Smooth muscle cell (in vitro differentiated cells): ENCODE measurements at regions not wholly inside any gene's neighbourhood (a gene's known extent, or its start where the extent isn't known, plus 50 kb on each side); places are given as distances from the start of the nearest gene placed in this dataset.

Experiments used
- DNase-seq: peaks from one replicate; lab custom pipeline; 2025; ENCODE audit not compliant: unreplicated experiment; lab: John Stamatoyannopoulos, UW
- H2AFZ ChIP-seq: fragments of 200-600 bp; sonication (generic); 2 replicates; pipeline ENCODE4 v1.6.0; 2016; ENCODE audit warnings: antibody characterized with exemption, low read depth, mild to moderate bottlenecking
- H3F3A ChIP-seq: fragments of 200-600 bp; sonication (generic); 2 replicates; pipeline ENCODE4 v1.6.0; 2017; ENCODE audit warnings: antibody characterized with exemption, low read depth
- H3K27ac ChIP-seq: fragments of 200-600 bp; sonication (generic); 2 replicates; pipeline ENCODE4 v1.5.1; 2016; ENCODE audit warnings: low read depth, mild to moderate bottlenecking
- H3K27me3 ChIP-seq: fragments of 200-600 bp; sonication (generic); 2 replicates; pipeline ENCODE4 v1.6.1; 2016; ENCODE audit warnings: low read depth, mild to moderate bottlenecking
- H3K36me3 ChIP-seq: fragments of 200-600 bp; sonication (generic); 2 replicates; pipeline ENCODE4 v1.5.1; 2016; ENCODE audit warnings: low read depth
- H3K4me1 ChIP-seq: fragments of 200-600 bp; sonication (generic); 2 replicates; pipeline ENCODE4 v1.5.1; 2016; ENCODE audit warnings: low read depth
- H3K4me2 ChIP-seq: fragments of 200-600 bp; sonication (generic); 2 replicates; pipeline ENCODE4 v1.6.0; 2016; ENCODE audit warnings: mild to moderate bottlenecking
- H3K4me3 ChIP-seq: fragments of 200-600 bp; sonication (generic); 2 replicates; pipeline ENCODE4 v1.5.1; 2016; ENCODE audit warnings: mild to moderate bottlenecking
- H3K79me2 ChIP-seq: fragments of 200-600 bp; sonication (generic); 2 replicates; pipeline ENCODE4 v1.6.0; 2016; ENCODE audit warnings: low read depth, mild to moderate bottlenecking
- H3K9ac ChIP-seq: fragments of 200-600 bp; sonication (generic); 2 replicates; pipeline ENCODE4 v1.6.0; 2016; ENCODE audit warnings: low read depth
- H3K9me3 ChIP-seq: fragments of 200-600 bp; sonication (generic); replicated peaks from 2 replicates; pipeline ENCODE4 v1.5.1; 2016; ENCODE audit warnings: low read depth
- H4K20me1 ChIP-seq: fragments of 200-600 bp; sonication (generic); 2 replicates; pipeline ENCODE4 v1.6.0; 2016; ENCODE audit warnings: low read depth
- WGBS: methylation state at CpG from one replicate; pipeline ENCODE4 v1.1.7; 2016; ENCODE audit warnings: low lambda C conversion rate; 5-methylcytosine and 5-hydroxymethylcytosine counted together
- TF ChIP-seq, protein P1 (sequence below): fragments of 200-600 bp; sonication (generic); IDR thresholded peaks from 2 replicates; pipeline ENCODE4 v1.5.1; 2017; ENCODE audit warnings: borderline replicate concordance, mild to moderate bottlenecking, antibody characterized with exemption; ENCODE audit not compliant: insufficient read depth, poor library complexity, severe bottlenecking

- Histone ChIP-seq H3K36me3 (no peaks in the 10 kb centered on the region), H3K79me2 (no peaks in the 10 kb centered on the region), H3K4me2 (no peak overlapping the region), H3K9ac (no peak overlapping the region), H3K4me1 (no peaks in the 10 kb centered on the region), H3K27ac (no peak overlapping the region), H2AFZ (no peak overlapping the region), H4K20me1 (no peaks in the 10 kb centered on the region), H3K4me3 (no peak overlapping the region), H3K9me3 (no peaks in the 10 kb centered on the region), H3K27me3 (no peaks in the 10 kb centered on the region), H3F3A (no peaks in the 10 kb centered on the region)
- TF ChIP-seq, protein P1, sequence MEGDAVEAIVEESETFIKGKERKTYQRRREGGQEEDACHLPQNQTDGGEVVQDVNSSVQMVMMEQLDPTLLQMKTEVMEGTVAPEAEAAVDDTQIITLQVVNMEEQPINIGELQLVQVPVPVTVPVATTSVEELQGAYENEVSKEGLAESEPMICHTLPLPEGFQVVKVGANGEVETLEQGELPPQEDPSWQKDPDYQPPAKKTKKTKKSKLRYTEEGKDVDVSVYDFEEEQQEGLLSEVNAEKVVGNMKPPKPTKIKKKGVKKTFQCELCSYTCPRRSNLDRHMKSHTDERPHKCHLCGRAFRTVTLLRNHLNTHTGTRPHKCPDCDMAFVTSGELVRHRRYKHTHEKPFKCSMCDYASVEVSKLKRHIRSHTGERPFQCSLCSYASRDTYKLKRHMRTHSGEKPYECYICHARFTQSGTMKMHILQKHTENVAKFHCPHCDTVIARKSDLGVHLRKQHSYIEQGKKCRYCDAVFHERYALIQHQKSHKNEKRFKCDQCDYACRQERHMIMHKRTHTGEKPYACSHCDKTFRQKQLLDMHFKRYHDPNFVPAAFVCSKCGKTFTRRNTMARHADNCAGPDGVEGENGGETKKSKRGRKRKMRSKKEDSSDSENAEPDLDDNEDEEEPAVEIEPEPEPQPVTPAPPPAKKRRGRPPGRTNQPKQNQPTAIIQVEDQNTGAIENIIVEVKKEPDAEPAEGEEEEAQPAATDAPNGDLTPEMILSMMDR = no peak
- WGBS = 84% methylated on average over 1 of the region's 1 CpG
- DNase-seq = no peak
These were observed 442.6 kb upstream of the ADGRL2 start for GRCh38 chr1:81358151-81358550.

- no peak for DNase-seq
- H3F3A ChIP-seq = no peaks in the 10 kb centered on the region
- H3K9me3 ChIP-seq = no peaks in the 10 kb centered on the region
- WGBS = 94% methylated on average over 5 of the region's 5 CpGs
- no peak overlapping the region for H3K4me3 ChIP-seq
- H2AFZ ChIP-seq = no peak overlapping the region
- H3K9ac ChIP-seq = no peak overlapping the region
- no peaks in the 10 kb centered on the region for H4K20me1 ChIP-seq
- no peaks in the 10 kb centered on the region for H3K27me3 ChIP-seq
- H3K4me2 ChIP-seq = no peak overlapping the region
- no peak overlapping the region for H3K27ac ChIP-seq
- peaks cover 4% of the 10 kb centered on the region for H3K4me1 ChIP-seq
- TF ChIP-seq, protein P1 = no peak
- H3K79me2 ChIP-seq = no peaks in the 10 kb centered on the region
- no peaks in the 10 kb centered on the region for H3K36me3 ChIP-seq
These were observed 448.9 kb upstream of the ADGRL2 start for GRCh38 chr1:81351864-81352263.

GRCh38 chr1:81349194-81349965 is 451.4 kb upstream of the ADGRL2 start:
- Histone ChIP-seq H3K4me3 (no peak overlapping the region), H4K20me1 (no peaks in the 10 kb centered on the region), H3K4me1 (peaks cover 4% of the 10 kb centered on the region), H3K27me3 (no peaks in the 10 kb centered on the region), H3F3A (no peaks in the 10 kb centered on the region), H3K4me2 (no peak overlapping the region), H3K36me3 (no peaks in the 10 kb centered on the region), H3K9ac (no peak overlapping the region), H3K9me3 (no peaks in the 10 kb centered on the region), H3K27ac (no peak overlapping the region), H2AFZ (no peak overlapping the region), H3K79me2 (no peaks in the 10 kb centered on the region)
- DNase-seq = no peak
- TF ChIP-seq, protein P1 = no peak
- WGBS = 51% methylated on average over 3 of the region's 3 CpGs

GRCh38 chr1:81345110-81345509 is 455.6 kb upstream of the ADGRL2 start:
- TF ChIP-seq, protein P1 = no peak
- Histone ChIP-seq H3K79me2 (no peaks in the 10 kb centered on the region), H3K27me3 (no peaks in the 10 kb centered on the region), H3F3A (no peaks in the 10 kb centered on the region), H3K9ac (no peak overlapping the region), H3K4me1 (peaks cover 4% of the 10 kb centered on the region), H4K20me1 (no peaks in the 10 kb centered on the region), H3K4me2 (no peak overlapping the region), H3K36me3 (no peaks in the 10 kb centered on the region), H2AFZ (no peak overlapping the region), H3K9me3 (no peaks in the 10 kb centered on the region), H3K4me3 (no peak overlapping the region), H3K27ac (no peak overlapping the region)
- DNase-seq = no peak
- 96% methylated on average over 2 of the region's 2 CpGs for WGBS
